ENCODE measurements at regions not wholly inside any gene's neighbourhood (a gene's known extent, or its start where the extent isn't known, plus 50 kb on each side); places are given as distances from the start of the nearest gene placed in this dataset.

- DNase-seq (ENCODE audit: low spot score in 2 of 2) = no peak
- Histone ChIP-seq H3K27me3 (ENCODE audit: low read depth) (no peaks in the 10 kb centered on the region), H3K4me1 (no peaks in the 10 kb centered on the region), H3K9me3 (no peaks in the 10 kb centered on the region), H3K4me3 (no peak overlapping the region), H3K36me3 (replicated peaks) (no peaks in the 10 kb centered on the region)
- in situ Hi-C loops (cut with MboI; ENCODE audit: low sequenced_read_pairs) = no loop called here
Observed at GRCh38 chrX:80098038-80098437, 83.5 kb downstream of the TBX22 start.

GRCh38 chrX:80120335-80120734, 105.8 kb downstream of the TBX22 start:
- Histone ChIP-seq H3K4me1 (no peaks in the 10 kb centered on the region), H3K4me3 (no peak overlapping the region), H3K36me3 (replicated peaks) (no peaks in the 10 kb centered on the region), H3K27me3 (ENCODE audit: low read depth) (no peaks in the 10 kb centered on the region), H3K9me3 (no peaks in the 10 kb centered on the region)
- in situ Hi-C loops (cut with MboI; ENCODE audit: low sequenced_read_pairs) = no loop called here
- no peak for DNase-seq (ENCODE audit: low spot score in 2 of 2)

- no peak for DNase-seq (ENCODE audit: low spot score in 2 of 2)
- in situ Hi-C loops (cut with MboI; ENCODE audit: low sequenced_read_pairs) = no loop called here
- H3K4me1 ChIP-seq = no peaks in the 10 kb centered on the region
Observed at GRCh38 chrX:80138938-80139337, 124.4 kb downstream of the TBX22 start.

GRCh38 chrX:80139564-80139963, 125.0 kb downstream of the TBX22 start:
- Histone ChIP-seq H3K9me3 (0 out of 2 replicates have a peak, but pooled peaks cover 2% of the 10 kb centered on the region), H3K27me3 (ENCODE audit: low read depth) (no peaks in the 10 kb centered on the region), H3K36me3 (replicated peaks) (no peaks in the 10 kb centered on the region), H3K4me3 (no peak overlapping the region), H3K4me1 (no peaks in the 10 kb centered on the region)
- in situ Hi-C loops (cut with MboI; ENCODE audit: low sequenced_read_pairs) = no loop called here
- no peak for DNase-seq (ENCODE audit: low spot score in 2 of 2)

More at GRCh38 chrX:80138938-80139337, 124.4 kb downstream of the TBX22 start:
- H3K9me3 ChIP-seq = 0 out of 2 replicates have a peak, but pooled peaks cover 2% of the 10 kb centered on the region
- H3K36me3 ChIP-seq (replicated peaks) = no peaks in the 10 kb centered on the region
- no peak overlapping the region for H3K4me3 ChIP-seq
- no peaks in the 10 kb centered on the region for H3K27me3 ChIP-seq (ENCODE audit: low read depth)

GRCh38 chrX:80170581-80170980, 156.0 kb downstream of the TBX22 start:
- H3K27me3 ChIP-seq (ENCODE audit: low read depth) = no peaks in the 10 kb centered on the region
- no peaks in the 10 kb centered on the region for H3K9me3 ChIP-seq
- in situ Hi-C loops (cut with MboI; ENCODE audit: low sequenced_read_pairs) = no loop called here
- H3K4me3 ChIP-seq = no peak overlapping the region
- H3K36me3 ChIP-seq (replicated peaks) = no peaks in the 10 kb centered on the region
- no peak for DNase-seq (ENCODE audit: low spot score in 2 of 2)
- no peaks in the 10 kb centered on the region for H3K4me1 ChIP-seq

GRCh38 chrX:80173261-80173660, 158.7 kb downstream of the TBX22 start:
- Histone ChIP-seq H3K4me1 (no peaks in the 10 kb centered on the region), H3K9me3 (no peaks in the 10 kb centered on the region), H3K36me3 (replicated peaks) (no peaks in the 10 kb centered on the region), H3K4me3 (no peak overlapping the region), H3K27me3 (ENCODE audit: low read depth) (no peaks in the 10 kb centered on the region)
- in situ Hi-C loops (cut with MboI; ENCODE audit: low sequenced_read_pairs) = no loop called here
- no peak for DNase-seq (ENCODE audit: low spot score in 2 of 2)

- H3K9me3 ChIP-seq = no peaks in the 10 kb centered on the region
- no peak for DNase-seq (ENCODE audit: low spot score in 2 of 2)
- no peaks in the 10 kb centered on the region for H3K36me3 ChIP-seq (replicated peaks)
- no peaks in the 10 kb centered on the region for H3K27me3 ChIP-seq (ENCODE audit: low read depth)
- in situ Hi-C loops (cut with MboI; ENCODE audit: low sequenced_read_pairs) = no loop called here
- H3K4me1 ChIP-seq = no peaks in the 10 kb centered on the region
- no peak overlapping the region for H3K4me3 ChIP-seq
Observed at GRCh38 chrX:80174925-80175574, 160.5 kb downstream of the TBX22 start.

- Histone ChIP-seq H3K9me3 (no peaks in the 10 kb centered on the region), H3K4me3 (no peak overlapping the region), H3K27me3 (ENCODE audit: low read depth) (no peaks in the 10 kb centered on the region), H3K36me3 (replicated peaks) (no peaks in the 10 kb centered on the region), H3K4me1 (no peaks in the 10 kb centered on the region)
- in situ Hi-C loops (cut with MboI; ENCODE audit: low sequenced_read_pairs) = no loop called here
- DNase-seq (ENCODE audit: low spot score in 2 of 2) = peak; percentile 2 to 12
Observed at GRCh38 chrX:80181079-80181478, 166.5 kb downstream of the TBX22 start.

- no peaks in the 10 kb centered on the region for H3K9me3 ChIP-seq
- in situ Hi-C loops (cut with MboI; ENCODE audit: low sequenced_read_pairs) = no loop called here
- no peaks in the 10 kb centered on the region for H3K27me3 ChIP-seq (ENCODE audit: low read depth)
- H3K4me3 ChIP-seq = no peak overlapping the region
- H3K36me3 ChIP-seq (replicated peaks) = no peaks in the 10 kb centered on the region
- H3K4me1 ChIP-seq = no peaks in the 10 kb centered on the region
- DNase-seq (ENCODE audit: low spot score in 2 of 2) = no peak
Observed at GRCh38 chrX:80184854-80185253, 170.3 kb downstream of the TBX22 start.

- Histone ChIP-seq H3K27me3 (ENCODE audit: low read depth) (no peaks in the 10 kb centered on the region), H3K9me3 (no peaks in the 10 kb centered on the region), H3K4me3 (no peak overlapping the region), H3K36me3 (replicated peaks) (no peaks in the 10 kb centered on the region), H3K4me1 (no peaks in the 10 kb centered on the region)
- DNase-seq (ENCODE audit: low spot score in 2 of 2) = no peak
- in situ Hi-C loops (cut with MboI; ENCODE audit: low sequenced_read_pairs) = no loop called here
Observed at GRCh38 chrX:80206647-80207046, 192.1 kb downstream of the TBX22 start.

- H3K36me3 ChIP-seq (replicated peaks) = no peaks in the 10 kb centered on the region
- in situ Hi-C loops (cut with MboI; ENCODE audit: low sequenced_read_pairs) = no loop called here
- H3K27me3 ChIP-seq (ENCODE audit: low read depth) = no peaks in the 10 kb centered on the region
- DNase-seq (ENCODE audit: low spot score in 2 of 2) = no peak
- H3K4me3 ChIP-seq = no peak overlapping the region
- H3K9me3 ChIP-seq = no peaks in the 10 kb centered on the region
- no peaks in the 10 kb centered on the region for H3K4me1 ChIP-seq
Observed at GRCh38 chrX:80207327-80207726, 192.8 kb downstream of the TBX22 start.

GRCh38 chrX:80216086-80216485, 201.5 kb downstream of the TBX22 start:
- Histone ChIP-seq H3K27me3 (ENCODE audit: low read depth) (no peaks in the 10 kb centered on the region), H3K4me1 (no peaks in the 10 kb centered on the region), H3K9me3 (no peaks in the 10 kb centered on the region), H3K4me3 (no peak overlapping the region), H3K36me3 (replicated peaks) (no peaks in the 10 kb centered on the region)
- in situ Hi-C loops (cut with MboI; ENCODE audit: low sequenced_read_pairs) = no loop called here
- DNase-seq (ENCODE audit: low spot score in 2 of 2) = no peak

GRCh38 chrX:80223982-80224579, 196.2 kb upstream of the TENT5D start:
- Histone ChIP-seq H3K9me3 (no peaks in the 10 kb centered on the region), H3K36me3 (replicated peaks) (no peaks in the 10 kb centered on the region), H3K27me3 (ENCODE audit: low read depth) (no peaks in the 10 kb centered on the region), H3K4me1 (no peaks in the 10 kb centered on the region), H3K4me3 (no peak overlapping the region)
- no peak for DNase-seq (ENCODE audit: low spot score in 2 of 2)
- in situ Hi-C loops (cut with MboI; ENCODE audit: low sequenced_read_pairs) = no loop called here

GRCh38 chrX:80229626-80230025, 190.6 kb upstream of the TENT5D start:
- in situ Hi-C loops (cut with MboI; ENCODE audit: low sequenced_read_pairs) = no loop called here

GRCh38 chrX:80237072-80237471, 183.2 kb upstream of the TENT5D start:
- no peaks in the 10 kb centered on the region for H3K9me3 ChIP-seq
- H3K36me3 ChIP-seq (replicated peaks) = no peaks in the 10 kb centered on the region
- no peak overlapping the region for H3K4me3 ChIP-seq
- DNase-seq (ENCODE audit: low spot score in 2 of 2) = no peak
- H3K4me1 ChIP-seq = no peaks in the 10 kb centered on the region
- no peaks in the 10 kb centered on the region for H3K27me3 ChIP-seq (ENCODE audit: low read depth)
- in situ Hi-C loops (cut with MboI; ENCODE audit: low sequenced_read_pairs) = no loop called here

More at GRCh38 chrX:80229626-80230025, 190.6 kb upstream of the TENT5D start:
- H3K36me3 ChIP-seq (replicated peaks) = no peaks in the 10 kb centered on the region
- no peaks in the 10 kb centered on the region for H3K4me1 ChIP-seq
- no peak for DNase-seq (ENCODE audit: low spot score in 2 of 2)
- H3K4me3 ChIP-seq = no peak overlapping the region
- H3K9me3 ChIP-seq = no peaks in the 10 kb centered on the region
- H3K27me3 ChIP-seq (ENCODE audit: low read depth) = no peaks in the 10 kb centered on the region
